Progenitor cell of endocrine pancreas (in vitro differentiated cells): ENCODE measurements at regions not wholly inside any gene's neighbourhood (a gene's known extent, or its start where the extent isn't known, plus 50 kb on each side); places are given as distances from the start of the nearest gene placed in this dataset.

Source experiments
- DNase-seq: peaks from one replicate; pipeline ENCODE4 v3.0.0; 2021; ENCODE audit warnings: low spot score; ENCODE audit not compliant: unreplicated experiment
- H3K27ac Mint-ChIP-seq: 2 replicates; pipeline ENCODE4 v1.8.0; 2021; ENCODE audit warnings: mild to moderate bottlenecking, moderate library complexity, mixed read lengths
- H3K27me3 Mint-ChIP-seq: 2 replicates; pipeline ENCODE4 v1.8.0; 2021; ENCODE audit warnings: mixed read lengths
- H3K36me3 Mint-ChIP-seq: 2 replicates; pipeline ENCODE4 v1.8.0; 2022; ENCODE audit warnings: mixed read lengths; ENCODE audit not compliant: insufficient read depth
- H3K4me1 Mint-ChIP-seq: 2 replicates; pipeline ENCODE4 v1.8.0; 2021; ENCODE audit warnings: low read depth, mixed read lengths
- H3K4me3 Mint-ChIP-seq: 2 replicates; pipeline ENCODE4 v1.8.0; 2021; ENCODE audit warnings: low read depth, mild to moderate bottlenecking, moderate library complexity, mixed read lengths
- H3K9me3 Mint-ChIP-seq: 2 replicates; pipeline ENCODE4 v1.8.0; 2021; ENCODE audit warnings: low read depth, mixed read lengths
- CTCF ChIP-seq: fragments of 200-600 bp; sonication (generic); IDR thresholded peaks from one replicate; pipeline ENCODE4 v1.5.0; 2021; ENCODE audit warnings: antibody characterized with exemption, mild to moderate bottlenecking; ENCODE audit not compliant: unreplicated experiment

- Mint-ChIP-seq H3K4me1 (no peaks in the 10 kb centered on the region), H3K27me3 (peaks cover 7% of the 10 kb centered on the region), H3K9me3 (no peaks in the 10 kb centered on the region), H3K27ac (no peak overlapping the region), H3K36me3 (no peaks in the 10 kb centered on the region), H3K4me3 (no peak overlapping the region)
- TF ChIP-seq CTCF = no peak
- no peak for DNase-seq
Observed at GRCh38 chr9:18092138-18092537, 381.8 kb upstream of the ADAMTSL1 start.

- H3K36me3 Mint-ChIP-seq = no peaks in the 10 kb centered on the region
- no peak overlapping the region for H3K4me3 Mint-ChIP-seq
- H3K4me1 Mint-ChIP-seq = no peaks in the 10 kb centered on the region
- no peaks in the 10 kb centered on the region for H3K9me3 Mint-ChIP-seq
- DNase-seq = no peak
- no peak overlapping the region for H3K27ac Mint-ChIP-seq
- no peak for TF ChIP-seq CTCF
- H3K27me3 Mint-ChIP-seq = no peaks in the 10 kb centered on the region
Observed at GRCh38 chr9:18106006-18106560, 367.9 kb upstream of the ADAMTSL1 start.

DNA sequence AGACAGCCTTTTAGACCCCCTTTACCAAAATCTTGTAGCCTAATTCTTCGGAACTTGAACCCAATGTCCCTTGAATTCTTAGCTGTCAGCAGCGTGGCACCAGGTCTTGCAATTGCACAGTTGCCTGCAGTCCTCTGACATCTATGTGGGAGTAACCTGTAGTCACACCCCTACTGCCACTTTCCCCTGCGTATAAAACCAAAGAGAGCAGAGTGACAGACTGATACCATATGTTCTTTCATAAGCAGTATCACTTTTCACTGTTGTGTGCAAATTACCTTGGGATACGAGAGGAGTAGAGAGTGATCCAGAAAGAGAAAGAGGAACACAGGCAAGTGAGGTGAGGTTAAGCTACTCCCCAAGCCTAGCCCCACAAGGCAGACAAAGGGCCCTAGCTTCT is 364.3 kb upstream of the ADAMTSL1 start:
- no peak for DNase-seq
- H3K27me3 Mint-ChIP-seq = peaks cover 4% of the 10 kb centered on the region
- no peaks in the 10 kb centered on the region for H3K4me1 Mint-ChIP-seq

GRCh38 chr9:18111146-18111545 is 362.8 kb upstream of the ADAMTSL1 start:
- no peak overlapping the region for H3K27ac Mint-ChIP-seq
- no peak overlapping the region for H3K4me3 Mint-ChIP-seq
- no peaks in the 10 kb centered on the region for H3K9me3 Mint-ChIP-seq
- peaks cover 4% of the 10 kb centered on the region for H3K27me3 Mint-ChIP-seq
- H3K4me1 Mint-ChIP-seq = no peaks in the 10 kb centered on the region
- no peaks in the 10 kb centered on the region for H3K36me3 Mint-ChIP-seq
- no peak for DNase-seq
- no peak for TF ChIP-seq CTCF

More for the DNA sequence above, 364.3 kb upstream of the ADAMTSL1 start:
- Mint-ChIP-seq H3K9me3 (no peaks in the 10 kb centered on the region), H3K4me3 (no peak overlapping the region), H3K27ac (no peak overlapping the region), H3K36me3 (no peaks in the 10 kb centered on the region)
- TF ChIP-seq CTCF = no peak

DNA sequence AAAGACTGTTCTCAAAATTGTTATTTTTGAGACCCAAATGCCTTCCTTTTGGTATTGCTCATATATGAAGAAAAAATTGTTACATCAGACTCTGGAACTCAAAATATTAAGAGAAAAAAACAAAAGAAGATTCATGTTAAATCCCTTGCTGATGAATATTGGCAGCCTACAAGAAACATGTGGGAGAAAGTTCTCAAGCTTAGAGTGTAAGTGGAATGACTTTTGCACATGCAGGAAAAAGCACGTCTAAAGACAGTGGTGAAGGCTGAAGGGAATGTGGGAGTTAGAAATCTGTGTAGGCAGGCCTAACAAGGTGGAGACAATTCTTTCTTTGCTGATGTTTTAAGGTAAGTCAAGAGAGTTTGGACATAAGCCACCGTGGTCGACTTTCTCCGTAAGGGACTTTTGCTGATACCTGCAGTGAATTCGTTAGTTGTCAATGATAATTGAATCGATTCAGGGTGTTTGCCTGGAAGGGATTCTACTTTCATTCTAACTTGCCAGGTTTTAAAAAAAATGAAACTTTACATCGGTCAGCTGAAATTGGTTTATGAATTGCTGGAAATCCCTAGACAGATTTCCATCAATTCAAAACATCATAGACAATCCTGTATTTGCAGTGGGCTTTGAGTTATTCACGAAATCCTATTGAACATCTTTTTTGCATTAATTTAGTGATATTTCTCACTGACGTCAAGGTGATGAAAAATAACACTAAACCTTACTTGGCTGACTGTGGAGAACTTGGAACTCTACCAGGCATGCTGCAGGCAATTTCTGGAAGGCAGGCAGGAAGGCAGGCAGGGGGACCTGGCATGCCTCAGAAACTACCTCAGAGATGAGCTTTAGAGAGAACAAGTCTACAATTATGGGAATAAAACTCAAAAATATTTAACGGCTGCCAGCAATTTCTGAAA is 359.1 kb upstream of the ADAMTSL1 start:
- Mint-ChIP-seq H3K4me3 (no peak overlapping the region), H3K36me3 (no peaks in the 10 kb centered on the region), H3K4me1 (no peaks in the 10 kb centered on the region), H3K27ac (no peak overlapping the region), H3K9me3 (no peaks in the 10 kb centered on the region), H3K27me3 (peaks cover 4% of the 10 kb centered on the region)
- no peak for DNase-seq
- no peak for TF ChIP-seq CTCF
